OCI-LY3 (cell line): ENCODE measurements at regions not wholly inside any gene's neighbourhood (a gene's known extent, or its start where the extent isn't known, plus 50 kb on each side); places are given as distances from the start of the nearest gene placed in this dataset.
A peak's percentile ranks its signal among the peaks of the same experiment; 100 is the strongest.

Experiments
- H2AFZ ChIP-seq: fragments of 200-600, 300-600 bp; shearing (Covaris generic); 2 replicates; pipeline ENCODE4 v1.6.0; 2014; ENCODE audit warnings: antibody characterized with exemption, low read depth, low read length
- H3K27ac ChIP-seq: fragments of 200-600, 300-600 bp; sonication (generic); 2 replicates; pipeline ENCODE4 v1.5.1; 2014; ENCODE audit warnings: mild to moderate bottlenecking, low read length, moderate library complexity, mixed read lengths
- H3K27me3 ChIP-seq: fragments of 200-600, 300-600 bp; sonication (generic); 2 replicates; pipeline ENCODE4 v1.6.1; 2014; ENCODE audit warnings: low read depth, low read length, mixed read lengths
- H3K36me3 ChIP-seq: fragments of 200-600, 300-600 bp; sonication (generic); replicated peaks from 2 replicates; pipeline ENCODE3; 2014; ENCODE audit warnings: low read depth, low read length, mixed read lengths
- H3K4me1 ChIP-seq: fragments of 300-600, 200-600 bp; sonication (generic); 2 replicates; pipeline ENCODE4 v1.6.1; 2014; ENCODE audit warnings: low read length, mixed read lengths
- H3K4me2 ChIP-seq: fragments of 200-600, 300-600 bp; sonication (generic); 2 replicates; pipeline ENCODE4 v1.6.1; 2014; ENCODE audit warnings: low read length, mixed read lengths
- H3K4me3 ChIP-seq: fragments of 300-600, 200-600 bp; sonication (generic); 2 replicates; pipeline ENCODE4 v1.5.1; 2014; ENCODE audit warnings: antibody characterized with exemption, mild to moderate bottlenecking, low read length, moderate library complexity
- H3K79me2 ChIP-seq: fragments of 300-600, 200-600 bp; shearing (Covaris generic); 2 replicates; pipeline ENCODE4 v1.6.1; 2014; ENCODE audit warnings: mild to moderate bottlenecking, low read length, mixed read lengths
- H3K9ac ChIP-seq: fragments of 300-600, 200-600 bp; shearing (Covaris generic); 2 replicates; pipeline ENCODE4 v1.6.0; 2014; ENCODE audit warnings: mild to moderate bottlenecking, low read length, moderate library complexity
- H3K9me3 ChIP-seq: fragments of 200-600, 300-600 bp; shearing (Covaris generic); 2 replicates; pipeline ENCODE4 v1.6.1; 2014; ENCODE audit warnings: low read length, mixed read lengths; ENCODE audit not compliant: insufficient read depth
- H4K20me1 ChIP-seq: fragments of 200-600, 300-600 bp; sonication (generic); 2 replicates; pipeline ENCODE4 v1.6.1; 2016; ENCODE audit warnings: low read length, mixed read lengths; ENCODE audit not compliant: insufficient read depth
- CTCF ChIP-seq: fragments of 200-600, 300-600 bp; sonication (generic); IDR thresholded peaks from 2 replicates; pipeline ENCODE4 v1.5.1; 2014; ENCODE audit warnings: antibody characterized with exemption, low read length, low read depth
- EZH2phosphoT487 ChIP-seq: fragments of 200-600 bp; shearing (Covaris generic); IDR thresholded peaks from 2 replicates; pipeline ENCODE4 v1.6.1; 2018; ENCODE audit warnings: antibody characterized with exemption, mixed run types, low read depth

- Histone ChIP-seq H3K4me2 (no peak overlapping the region), H3K9ac (no peak overlapping the region), H3K4me1 (no peaks in the 10 kb centered on the region), H3K4me3 (no peak overlapping the region), H2AFZ (no peak overlapping the region), H3K79me2 (no peaks in the 10 kb centered on the region), H3K27me3 (no peaks in the 10 kb centered on the region), H4K20me1 (no peaks in the 10 kb centered on the region), H3K9me3 (no peaks in the 10 kb centered on the region), H3K36me3 (peaks cover 5% of the 10 kb centered on the region), H3K27ac (no peak overlapping the region)
- TF ChIP-seq EZH2phosphoT487 = no peak
- TF ChIP-seq CTCF = no peak
These were observed 741.3 kb downstream of the RNF144A start for GRCh38 chr2:7658486-7658885.

GRCh38 chr2:7660816-7661215, 743.6 kb downstream of the RNF144A start:
- Histone ChIP-seq H3K36me3 (peaks cover 3% of the 10 kb centered on the region), H3K9ac (no peak overlapping the region), H3K79me2 (no peaks in the 10 kb centered on the region), H4K20me1 (no peaks in the 10 kb centered on the region), H3K4me2 (no peak overlapping the region), H2AFZ (no peak overlapping the region), H3K4me3 (no peak overlapping the region), H3K9me3 (no peaks in the 10 kb centered on the region), H3K27me3 (no peaks in the 10 kb centered on the region), H3K27ac (no peak overlapping the region), H3K4me1 (peaks cover 10% of the 10 kb centered on the region)
- no peak for TF ChIP-seq EZH2phosphoT487
- TF ChIP-seq CTCF = no peak

- Histone ChIP-seq H3K4me1 (peaks cover 17% of the 10 kb centered on the region), H3K27ac (no peak overlapping the region), H3K9me3 (no peaks in the 10 kb centered on the region), H4K20me1 (no peaks in the 10 kb centered on the region), H3K36me3 (peaks cover 3% of the 10 kb centered on the region), H3K4me3 (no peak overlapping the region), H3K4me2 (no peak overlapping the region), H3K79me2 (no peaks in the 10 kb centered on the region), H3K9ac (no peak overlapping the region), H3K27me3 (no peaks in the 10 kb centered on the region), H2AFZ (no peak overlapping the region)
- TF ChIP-seq EZH2phosphoT487 = no peak
- TF ChIP-seq CTCF = no peak
These were observed 744.3 kb downstream of the RNF144A start for GRCh38 chr2:7661502-7661901.

- Histone ChIP-seq H3K9me3 (no peaks in the 10 kb centered on the region), H3K4me1 (peaks cover 30% of the 10 kb centered on the region), H3K79me2 (no peaks in the 10 kb centered on the region), H3K9ac (0 out of 2 replicates have a peak overlapping the region, but pooled peaks have one; percentile 16), H2AFZ (no peak overlapping the region), H3K4me2 (peak overlapping the region; percentile 76), H3K27ac (peak overlapping the region; percentile 52), H3K36me3 (no peaks in the 10 kb centered on the region), H3K4me3 (peak overlapping the region; percentile 53), H3K27me3 (no peaks in the 10 kb centered on the region), H4K20me1 (no peaks in the 10 kb centered on the region)
- TF ChIP-seq CTCF (no peak), EZH2phosphoT487 (no peak)
These were observed 748.7 kb downstream of the RNF144A start for GRCh38 chr2:7665880-7666279.
